Kidney (tissue), 13 donors: ENCODE measurements at regions not wholly inside any gene's neighbourhood (a gene's known extent, or its start where the extent isn't known, plus 50 kb on each side); places are given as distances from the start of the nearest gene placed in this dataset.

Source experiments
- DNase-seq, 5 donors: peaks; one replicate each; pipeline ENCODE4 v3.0.0-alpha.2; 2013 to 2020
- FAIRE-seq: peaks from 2 replicates; lab custom pipeline; 2012; peaks lifted over from hg19 to GRCh38; lab: Jason Lieb, UNC
- H3K27ac ChIP-seq, 2 donors: one replicate each; pipeline ENCODE4 v1.7.0; 2013; ENCODE audit warnings: low read depth in 2 of 2, low read length in 2 of 2, inconsistent platforms in 1 of 2
- H3K27me3 ChIP-seq: one replicate; pipeline ENCODE4 v1.7.1; 2013; ENCODE audit warnings: low read length, inconsistent platforms; ENCODE audit not compliant: control insufficient read depth, insufficient read depth
- H3K36me3 ChIP-seq, 3 donors: one replicate each; pipeline versions ENCODE4 v1.7.0 to v1.7.1; 2013; ENCODE audit warnings: low read length in 3 of 3, control low read depth in 1 of 3, inconsistent platforms in 1 of 3; ENCODE audit not compliant: insufficient read depth in 3 of 3, control insufficient read depth in 2 of 3
- H3K4me1 ChIP-seq, 3 donors: one replicate each; pipeline versions ENCODE4 v1.7.0 to v1.7.1; 2013; ENCODE audit warnings: low read length in 3 of 3, inconsistent platforms in 1 of 3, low read depth in 1 of 3; ENCODE audit not compliant: control insufficient read depth in 2 of 3, insufficient read depth in 2 of 3
- H3K4me3 ChIP-seq, 3 donors: one replicate each; pipeline versions ENCODE4 v1.7.0 to v1.8.1; 2013; ENCODE audit warnings: low read length in 3 of 3, control low read depth in 1 of 3, inconsistent platforms in 1 of 3
- H3K9ac ChIP-seq, 3 donors: one replicate each; pipeline versions ENCODE4 v1.7.0 to v1.7.1; 2013; ENCODE audit warnings: low read length in 3 of 3, control low read depth in 1 of 3, inconsistent platforms in 1 of 3
- H3K9me3 ChIP-seq, 3 donors: one replicate each; pipeline versions ENCODE4 v1.7.0 to v1.7.1; 2013; ENCODE audit warnings: low read length in 3 of 3, control low read depth in 1 of 3, inconsistent platforms in 1 of 3; ENCODE audit not compliant: control insufficient read depth in 2 of 3, insufficient read depth in 1 of 3
- CTCF ChIP-seq: IDR thresholded peaks from 3 replicates; pipeline ENCODE4 v1.5.1; 2012; ENCODE audit warnings: mild to moderate bottlenecking, moderate library complexity, borderline replicate concordance; ENCODE audit not compliant: insufficient read depth; ENCODE audit errors: extremely low read depth
- intact Hi-C: fragments of 100-400 bp; cut with DNase I; formaldehyde crosslinking; loops from one replicate; pipeline ENCODE4 v1.11.1; 2022
- donor health status: control.
- donor health status: control.
- donor health status: control.
- donor health status: control.
- donor health status: control.
- donor health status: DM: yes; HTN: yes; CAD: no.
- donor health status: Normal renal cell carcinoma (clear cell type).

- H3K27ac ChIP-seq = peak overlapping the region; percentile 77 to 90
- peak in 3 of 5 donors; percentile 52 to 96 (median 78) for DNase-seq
- H3K36me3 ChIP-seq = peaks cover 2 to 8% (median 3%) of the 10 kb centered on the region in 3 donors
- FAIRE-seq = no peak
- H3K4me3 ChIP-seq = no peak overlapping the region
- no peaks in the 10 kb centered on the region for H3K27me3 ChIP-seq
- peaks cover 0 to 39% (median 26%) of the 10 kb centered on the region in 3 donors for H3K4me1 ChIP-seq
- intact Hi-C loops = no loop called here
- peak overlapping the region in 1 of 3 donors; percentile 58 for H3K9ac ChIP-seq
- TF ChIP-seq CTCF = no peak
- H3K9me3 ChIP-seq = no peaks in the 10 kb centered on the region
These were observed 113.7 kb downstream of the NCOR2 start for GRCh38 chr12:124453419-124454351.

DNA sequence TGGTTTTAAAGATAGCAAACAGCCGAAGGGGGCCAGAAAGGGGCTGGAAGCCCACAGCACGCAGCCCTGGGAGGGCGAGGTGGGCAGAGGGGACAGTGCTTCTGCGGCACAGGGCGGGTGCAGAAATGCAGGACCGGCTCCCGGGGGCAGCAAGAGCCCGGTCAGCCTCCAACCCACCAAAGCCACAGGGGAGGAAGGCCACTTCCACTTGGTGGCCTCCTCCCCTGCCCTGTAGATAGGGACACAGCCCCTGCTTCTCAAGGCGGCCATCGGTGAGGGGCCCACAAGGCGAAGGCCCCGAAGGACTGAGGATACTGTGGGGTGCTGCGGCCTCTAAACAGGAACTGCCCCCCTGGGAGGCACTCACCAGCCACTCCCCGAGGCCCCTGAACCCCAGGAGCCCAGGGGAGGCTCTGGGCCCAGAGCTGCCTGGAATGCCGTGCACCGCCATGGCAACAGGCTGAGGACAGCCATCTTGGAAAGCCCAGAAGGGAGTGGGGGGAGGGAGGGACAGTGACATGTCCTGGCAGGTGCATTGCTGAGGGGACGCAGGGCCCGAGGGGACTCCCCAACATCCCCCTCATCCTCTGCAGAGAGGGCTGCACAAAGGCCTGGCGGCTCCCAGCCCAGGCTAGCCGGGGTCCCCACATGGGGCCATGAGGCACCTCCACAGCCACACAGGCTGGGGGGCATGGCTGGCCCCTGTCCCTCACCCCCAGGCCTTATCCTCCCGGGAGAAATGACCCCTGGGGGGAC is 114.7 kb downstream of the NCOR2 start:
- intact Hi-C loops = no loop called here
- no peaks in the 10 kb centered on the region for H3K27me3 ChIP-seq
- DNase-seq (peak in 1 of 5 donors; percentile 78), FAIRE-seq (no peak)
- H3K9me3 ChIP-seq = no peaks in the 10 kb centered on the region
- peak overlapping the region; percentile 47 to 90 for H3K27ac ChIP-seq
- peaks cover 2 to 8% (median 5%) of the 10 kb centered on the region in 3 donors for H3K36me3 ChIP-seq
- H3K9ac ChIP-seq = peak overlapping the region in 1 of 3 donors; percentile 58
- H3K4me1 ChIP-seq = peaks cover 0 to 39% (median 26%) of the 10 kb centered on the region in 3 donors
- no peak for TF ChIP-seq CTCF
- H3K4me3 ChIP-seq = no peak overlapping the region

- DNase-seq = no peak
- TF ChIP-seq CTCF = no peak
- no peak overlapping the region for H3K9ac ChIP-seq
- no peak overlapping the region for H3K4me3 ChIP-seq
- H3K36me3 ChIP-seq = peaks cover 2 to 8% (median 5%) of the 10 kb centered on the region in 3 donors
- H3K27ac ChIP-seq = no peak overlapping the region
- H3K9me3 ChIP-seq = no peaks in the 10 kb centered on the region
- peaks cover 0 to 39% (median 26%) of the 10 kb centered on the region in 3 donors for H3K4me1 ChIP-seq
- intact Hi-C loops = no loop called here
- FAIRE-seq = no peak
- H3K27me3 ChIP-seq = no peaks in the 10 kb centered on the region
These were observed 115.7 kb downstream of the NCOR2 start for GRCh38 chr12:124451637-124452243.
